CD4-positive, alpha-beta T cell (primary cell): ENCODE measurements at regions not wholly inside any gene's neighbourhood (a gene's known extent, or its start where the extent isn't known, plus 50 kb on each side); places are given as distances from the start of the nearest gene placed in this dataset.

Experiments used
- ATAC-seq: fragments of 200-7000 bp; cut with Tn5 transposase; one replicate; pipeline ENCODE4 v1.10.0; 2022; ENCODE audit warnings: mild to moderate bottlenecking; ENCODE audit not compliant: poor library complexity
- CTCF ChIA-PET: fragments of 350-600 bp; sonication (Branson Sonifier 250); formaldehyde crosslinking; loops from one replicate; lab custom pipeline; 2021; ENCODE audit warnings: antibody characterized with exemption, inconsistent platforms; lab: Charles Lee
- POLR2A ChIA-PET: fragments of 350-600 bp; sonication (Branson Sonifier 250); formaldehyde crosslinking; loops from one replicate; lab custom pipeline; 2021; ENCODE audit warnings: antibody characterized with exemption, inconsistent platforms; lab: Charles Lee
- DNase-seq, 14 experiments: peaks; one replicate each; pipeline ENCODE4 v3.0.0-alpha.2; 2013 to 2020; ENCODE audit warnings: mixed read lengths in 2 of 14
- H3K27ac ChIP-seq, 2 donors: one replicate each; pipeline versions ENCODE4 v1.5.1 to v1.7.0; 2013; ENCODE audit warnings: low read length in 2 of 2, low read depth in 1 of 2, mild to moderate bottlenecking in 1 of 2
- H3K27me3 ChIP-seq, 2 experiments: 1 replicate in 1 of 2; 2 replicates in 1 of 2; pipeline versions ENCODE4 v1.6.1 to v1.7.0; 2013; ENCODE audit warnings: low read length in 2 of 2, control low read depth in 1 of 2, mild to moderate bottlenecking in 1 of 2, moderate library complexity in 1 of 2; ENCODE audit not compliant: insufficient read depth in 2 of 2, control insufficient read depth in 1 of 2
- H3K36me3 ChIP-seq: one replicate; pipeline ENCODE4 v1.6.1; 2013; ENCODE audit warnings: low read length, control low read depth; ENCODE audit not compliant: insufficient read depth
- H3K4me1 ChIP-seq: one replicate; pipeline ENCODE4 v1.6.1; 2013; ENCODE audit warnings: low read length, control low read depth; ENCODE audit not compliant: insufficient read depth
- H3K4me3 ChIP-seq: one replicate; pipeline ENCODE4 v1.5.1; 2013; ENCODE audit warnings: mild to moderate bottlenecking, low read length, moderate library complexity
- H3K9me3 ChIP-seq, 2 experiments: 1 replicate in 1 of 2; 2 replicates in 1 of 2; pipeline versions ENCODE4 v1.6.1 to v1.7.0; 2013; ENCODE audit warnings: low read length in 2 of 2, mild to moderate bottlenecking in 2 of 2, control low read depth in 1 of 2, moderate library complexity in 1 of 2; ENCODE audit not compliant: control insufficient read depth in 1 of 2, insufficient read depth in 1 of 2
- H3K27ac Mint-ChIP-seq: one replicate; pipeline ENCODE4 v1.8.0; 2020; ENCODE audit warnings: mixed read lengths
- H3K27me3 Mint-ChIP-seq: one replicate; pipeline ENCODE4 v1.8.0; 2021; ENCODE audit warnings: mixed read lengths
- H3K36me3 Mint-ChIP-seq: one replicate; pipeline ENCODE4 v1.8.0; 2021; ENCODE audit warnings: low read depth, mixed read lengths
- H3K4me1 Mint-ChIP-seq: one replicate; pipeline ENCODE4 v1.8.0; 2021; ENCODE audit warnings: low read depth, mixed read lengths
- H3K4me3 Mint-ChIP-seq: one replicate; pipeline ENCODE4 v1.8.0; 2020; ENCODE audit warnings: mild to moderate bottlenecking, mixed read lengths
- H3K9me3 Mint-ChIP-seq: one replicate; pipeline ENCODE4 v1.8.0; 2020; ENCODE audit warnings: mixed read lengths
- CTCF ChIP-seq: fragments of 200-600 bp; IDR thresholded peaks from one replicate; pipeline ENCODE4 v1.8.0; 2022; ENCODE audit warnings: antibody characterized with exemption, mild to moderate bottlenecking
- intact Hi-C, 2 experiments: fragments of 100-400 bp; cut with DNase I in 1 of 2; cut with micrococcal nuclease in 1 of 2; formaldehyde crosslinking; loops; one replicate each; pipeline versions ENCODE4 v1.15.1 to v1.9.0; 2023 to 2025; cut with DNase I, micrococcal nuclease

- Histone ChIP-seq H3K36me3 (no peaks in the 10 kb centered on the region), H3K4me1 (no peaks in the 10 kb centered on the region), H3K27ac (no peak overlapping the region), H3K4me3 (no peak overlapping the region), H3K27me3 (no peaks in the 10 kb centered on the region), H3K9me3 (no peaks in the 10 kb centered on the region)
- intact Hi-C loops = no loop called here
- ATAC-seq (no peak), DNase-seq (no peak)
- H3K27me3 Mint-ChIP-seq = no peaks in the 10 kb centered on the region
- no peaks in the 10 kb centered on the region for H3K9me3 Mint-ChIP-seq
- H3K4me3 Mint-ChIP-seq = no peak overlapping the region
- CTCF ChIA-PET = no interaction called here
- POLR2A ChIA-PET = no interaction called here
- no peak for TF ChIP-seq CTCF
- no peak overlapping the region for H3K27ac Mint-ChIP-seq
- no peaks in the 10 kb centered on the region for H3K4me1 Mint-ChIP-seq
- no peaks in the 10 kb centered on the region for H3K36me3 Mint-ChIP-seq
Observed at GRCh38 chr15:98035577-98036010, 75.1 kb downstream of the ARRDC4 start.

GRCh38 chr15:98039596-98039995, 79.1 kb downstream of the ARRDC4 start:
- no peak overlapping the region for H3K27ac ChIP-seq
- CTCF ChIA-PET = no interaction called here
- no peak for TF ChIP-seq CTCF
- ATAC-seq (no peak), DNase-seq (no peak)
- Mint-ChIP-seq H3K27me3 (no peaks in the 10 kb centered on the region), H3K36me3 (no peaks in the 10 kb centered on the region), H3K27ac (no peak overlapping the region), H3K9me3 (no peaks in the 10 kb centered on the region), H3K4me3 (no peak overlapping the region), H3K4me1 (no peaks in the 10 kb centered on the region)
- intact Hi-C loops = no loop called here
- H3K36me3 ChIP-seq = no peaks in the 10 kb centered on the region
- no peak overlapping the region for H3K4me3 ChIP-seq
- H3K4me1 ChIP-seq = no peaks in the 10 kb centered on the region
- POLR2A ChIA-PET = no interaction called here
- H3K27me3 ChIP-seq = no peaks in the 10 kb centered on the region
- H3K9me3 ChIP-seq = peaks cover 0 to 6% of the 10 kb centered on the region in 2 experiments

GRCh38 chr15:98040146-98040545, 79.6 kb downstream of the ARRDC4 start:
- TF ChIP-seq CTCF = no peak
- Mint-ChIP-seq H3K4me1 (no peaks in the 10 kb centered on the region), H3K4me3 (no peak overlapping the region), H3K9me3 (no peaks in the 10 kb centered on the region), H3K36me3 (no peaks in the 10 kb centered on the region), H3K27me3 (no peaks in the 10 kb centered on the region), H3K27ac (no peak overlapping the region)
- no peak overlapping the region for H3K27ac ChIP-seq
- ATAC-seq (no peak), DNase-seq (no peak)
- ChIA-PET CTCF (no interaction called here), POLR2A (no interaction called here)
- H3K36me3 ChIP-seq = no peaks in the 10 kb centered on the region
- H3K4me1 ChIP-seq = no peaks in the 10 kb centered on the region
- H3K9me3 ChIP-seq = peaks cover 0 to 6% of the 10 kb centered on the region in 2 experiments
- H3K27me3 ChIP-seq = no peaks in the 10 kb centered on the region
- intact Hi-C loops = no loop called here
- H3K4me3 ChIP-seq = no peak overlapping the region
